NB4 (cell line): ENCODE measurements at regions not wholly inside any gene's neighbourhood (a gene's known extent, or its start where the extent isn't known, plus 50 kb on each side); places are given as distances from the start of the nearest gene placed in this dataset.

Source experiments
- CTCF ChIP-seq: IDR thresholded peaks from one replicate; pipeline ENCODE4 v1.5.1; 2012; ENCODE audit warnings: low read depth, low read length
- MAX ChIP-seq: IDR thresholded peaks from 2 replicates; pipeline ENCODE4 v1.6.1; 2011; ENCODE audit warnings: low read depth, low read length
- MYC ChIP-seq: IDR thresholded peaks from 2 replicates; pipeline ENCODE4 v1.6.1; 2011; ENCODE audit warnings: low read depth, low read length
- POLR2A ChIP-seq: IDR thresholded peaks from 2 replicates; pipeline ENCODE4 v1.6.1; 2011; ENCODE audit warnings: mild to moderate bottlenecking; ENCODE audit not compliant: insufficient read length; ENCODE audit errors: extremely low read depth

- TF ChIP-seq CTCF (no peak), POLR2A (no peak), MAX (no peak), MYC (no peak)
Observed at GRCh38 chr3:127039719-127040118, 56.8 kb downstream of the PLXNA1 start.
